ENCODE measurements at regions not wholly inside any gene's neighbourhood (a gene's known extent, or its start where the extent isn't known, plus 50 kb on each side); places are given as distances from the start of the nearest gene placed in this dataset.
"Not testable (repeated sequence)": the region's sequence is repeated elsewhere in the genome, so short reads cannot be mapped to it uniquely, and the experiment has no call there.

DNA sequence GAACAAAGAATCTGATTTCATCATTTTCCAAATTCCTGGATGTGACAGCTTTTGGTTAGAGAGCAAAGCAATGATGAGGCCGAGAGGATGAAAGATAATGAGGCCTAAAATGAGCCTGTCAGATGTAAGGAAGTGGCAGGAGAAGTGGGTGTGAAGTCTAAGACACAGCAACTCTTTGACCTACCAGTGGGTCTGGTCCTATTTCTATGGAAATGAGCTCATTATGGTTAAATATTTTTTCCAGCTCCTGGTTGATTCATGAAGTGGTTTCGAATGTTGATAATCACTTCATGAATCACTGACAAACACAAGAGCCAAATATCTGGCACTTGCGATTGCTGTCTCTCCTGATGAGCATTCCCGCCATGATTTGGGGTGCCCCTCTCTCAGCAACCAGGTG lies 273.3 kb upstream of the CDH5 start:
- DNase-seq (ENCODE audit: insufficient read length, low spot score) (no peak), FAIRE-seq (no peak)
- no peak for TF ChIP-seq POLR2AphosphoS5 (IDR thresholded peaks at IDR 0.05; ENCODE audit: low read depth, low read length)
- TF ChIP-seq PAX5 (IDR thresholded peaks at IDR 0.05; ENCODE audit: insufficient read depth, low read length, severe bottlenecking): no peak
- TF ChIP-seq SPI1 (IDR thresholded peaks at IDR 0.05; ENCODE audit: low read depth, low read length): no peak

DNA sequence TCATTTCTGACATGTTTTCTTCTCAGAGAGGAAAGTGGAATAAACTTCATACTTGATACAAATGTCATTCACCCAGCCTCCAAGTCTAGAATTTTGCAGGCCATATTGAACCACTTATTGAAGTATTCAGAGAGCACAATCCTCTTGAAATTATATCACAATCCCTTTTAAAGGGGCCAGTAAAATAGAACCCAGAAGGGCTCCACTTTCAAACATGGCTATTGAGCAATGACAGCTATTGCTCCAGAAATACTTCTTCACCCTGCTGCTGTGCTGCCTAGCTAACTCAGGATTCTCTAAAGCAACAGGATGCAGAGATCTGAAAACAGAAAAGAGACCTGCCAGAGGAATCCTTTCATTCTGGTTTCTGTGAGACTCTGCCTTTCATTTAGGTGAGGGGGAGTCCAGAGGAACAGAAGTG lies 275.0 kb upstream of the CDH5 start:
- DNase-seq (ENCODE audit: insufficient read length, low spot score) (no peak), FAIRE-seq (no peak)
- no peak for TF ChIP-seq POU2F2 (IDR thresholded peaks at IDR 0.05; ENCODE audit: low read depth, low read length)
- no peak for TF ChIP-seq TAF1 (IDR thresholded peaks at IDR 0.05; ENCODE audit: low read depth, low read length)
- TF ChIP-seq POLR2AphosphoS5 (IDR thresholded peaks at IDR 0.05; ENCODE audit: low read depth, low read length): no peak
- TF ChIP-seq PAX5 (IDR thresholded peaks at IDR 0.05; ENCODE audit: insufficient read depth, low read length, severe bottlenecking): no peak
- no peak for TF ChIP-seq POLR2A (IDR thresholded peaks at IDR 0.05; ENCODE audit: low read depth, low read length)
- no peak for TF ChIP-seq SPI1 (IDR thresholded peaks at IDR 0.05; ENCODE audit: low read depth, low read length)

DNA sequence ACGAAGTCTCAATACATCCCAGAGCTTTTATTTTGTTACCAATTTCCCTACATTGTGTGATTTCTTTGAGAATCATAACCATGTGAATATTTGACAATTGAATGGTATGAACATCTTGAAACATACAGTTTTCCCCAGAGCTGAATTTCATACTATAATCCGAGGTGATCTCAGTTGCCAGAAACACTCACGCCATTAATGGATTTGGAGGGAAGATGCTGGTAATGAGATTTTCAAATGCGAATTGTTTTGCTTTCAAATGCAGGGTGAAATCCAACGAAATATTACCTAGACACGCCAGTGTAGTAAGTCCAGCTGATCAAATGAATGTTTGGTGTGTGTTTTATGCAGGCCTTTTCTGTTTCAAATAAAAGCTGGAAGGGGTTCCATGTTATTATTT lies 277.8 kb upstream of the CDH5 start:
- FAIRE-seq: no peak

DNA sequence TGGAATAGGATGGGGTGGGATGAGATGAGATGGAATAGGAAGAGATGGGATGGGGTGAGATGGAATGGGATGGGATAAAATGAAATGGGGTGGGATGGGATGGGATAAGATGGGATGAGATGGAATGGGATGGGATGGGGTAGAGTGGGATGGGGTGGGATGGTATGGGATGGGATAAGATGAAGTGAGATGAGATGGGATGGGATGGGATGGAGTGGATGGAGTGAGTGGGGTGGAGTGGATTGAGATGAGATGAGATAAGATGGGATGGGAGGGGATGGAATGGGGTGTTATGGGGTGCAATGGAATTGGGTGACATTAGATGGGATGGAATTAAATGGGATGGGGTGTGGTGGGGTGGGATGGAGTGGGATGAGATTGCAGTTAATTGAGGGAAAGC lies 279.2 kb upstream of the CDH5 start:
- FAIRE-seq (no peak), DNase-seq (ENCODE audit: insufficient read length, low spot score) (no peak)
- TF ChIP-seq PAX5 (IDR thresholded peaks at IDR 0.05; ENCODE audit: insufficient read depth, low read length, severe bottlenecking) (no peak), TAF1 (IDR thresholded peaks at IDR 0.05; ENCODE audit: low read depth, low read length) (no peak), POU2F2 (IDR thresholded peaks at IDR 0.05; ENCODE audit: low read depth, low read length) (no peak), POLR2AphosphoS5 (IDR thresholded peaks at IDR 0.05; ENCODE audit: low read depth, low read length) (no peak), SPI1 (IDR thresholded peaks at IDR 0.05; ENCODE audit: low read depth, low read length) (no peak), POLR2A (IDR thresholded peaks at IDR 0.05; ENCODE audit: low read depth, low read length) (no peak)

More for the DNA sequence above, 277.8 kb upstream of the CDH5 start:
- DNase-seq (ENCODE audit: insufficient read length, low spot score): no peak
- TF ChIP-seq TAF1 (IDR thresholded peaks at IDR 0.05; ENCODE audit: low read depth, low read length): no peak
- no peak for TF ChIP-seq POLR2AphosphoS5 (IDR thresholded peaks at IDR 0.05; ENCODE audit: low read depth, low read length)
- no peak for TF ChIP-seq POU2F2 (IDR thresholded peaks at IDR 0.05; ENCODE audit: low read depth, low read length)
- no peak for TF ChIP-seq POLR2A (IDR thresholded peaks at IDR 0.05; ENCODE audit: low read depth, low read length)
- no peak for TF ChIP-seq PAX5 (IDR thresholded peaks at IDR 0.05; ENCODE audit: insufficient read depth, low read length, severe bottlenecking)
- TF ChIP-seq SPI1 (IDR thresholded peaks at IDR 0.05; ENCODE audit: low read depth, low read length): no peak

DNA sequence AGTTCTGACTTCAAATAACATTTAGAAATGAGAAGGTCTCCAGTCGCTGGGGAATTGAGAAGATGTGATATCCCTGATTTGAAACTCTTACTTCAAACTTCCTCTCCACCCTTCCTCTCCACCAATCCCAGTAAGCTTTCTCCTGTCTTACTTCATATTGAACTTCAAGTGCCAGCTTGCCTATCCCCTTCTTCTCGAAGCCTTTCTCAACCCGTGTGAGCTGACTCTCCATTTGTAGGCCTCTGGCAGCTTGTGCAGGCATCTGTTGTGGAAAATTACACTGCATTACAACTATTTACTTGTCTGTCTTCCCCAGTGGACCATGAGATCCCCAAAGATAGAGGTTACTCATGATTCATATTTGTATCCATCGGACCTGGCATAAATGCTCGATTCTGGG lies 280.8 kb upstream of the CDH5 start:
- TF ChIP-seq POLR2A (IDR thresholded peaks at IDR 0.05; ENCODE audit: low read depth, low read length) (no peak), SPI1 (IDR thresholded peaks at IDR 0.05; ENCODE audit: low read depth, low read length) (no peak), POU2F2 (IDR thresholded peaks at IDR 0.05; ENCODE audit: low read depth, low read length) (no peak)
- DNase-seq (ENCODE audit: insufficient read length, low spot score): no peak
- FAIRE-seq: no peak

DNA sequence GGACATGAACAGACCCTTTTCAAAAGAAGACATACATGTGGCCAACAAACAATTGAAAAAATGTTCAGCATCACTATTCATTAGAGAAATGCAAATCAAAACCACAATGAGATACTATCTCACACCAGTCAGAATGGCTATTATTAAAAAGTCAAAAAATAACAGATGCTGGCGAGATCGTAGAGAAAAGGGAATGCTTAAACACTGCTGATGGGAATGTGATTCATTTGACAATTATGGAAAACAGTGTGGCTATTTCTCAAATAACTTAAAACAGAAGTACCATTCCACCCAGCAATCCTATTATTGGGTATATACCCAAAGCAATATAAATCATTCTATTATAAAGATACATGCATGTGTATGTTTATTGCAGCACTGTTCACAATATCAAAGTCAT lies 281.8 kb upstream of the CDH5 start:
- FAIRE-seq; DNase-seq (ENCODE audit: insufficient read length, low spot score): not testable (repeated sequence)

DNA sequence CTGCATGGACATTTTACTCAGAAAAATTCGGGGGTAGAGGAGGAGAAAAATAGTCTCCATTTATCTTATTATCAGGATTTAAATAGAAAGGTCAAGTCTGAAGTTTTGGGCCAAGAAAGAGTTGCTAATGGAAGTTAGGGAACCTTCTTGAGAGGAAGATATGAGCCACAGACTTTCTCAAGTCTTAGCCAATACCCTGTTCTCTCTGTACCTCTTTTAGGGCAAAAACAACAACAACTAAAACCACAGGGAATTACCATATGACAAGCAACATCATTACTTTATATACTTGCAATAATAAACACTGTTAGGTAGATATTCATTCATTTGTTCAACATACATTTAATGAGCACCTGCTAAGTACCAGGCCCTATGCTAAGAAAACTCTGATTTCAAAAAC lies 282.2 kb upstream of the CDH5 start:
- DNase-seq (ENCODE audit: insufficient read length, low spot score) (no peak), FAIRE-seq (no peak)
- TF ChIP-seq TAF1 (IDR thresholded peaks at IDR 0.05; ENCODE audit: low read depth, low read length): no peak
- no peak for TF ChIP-seq PAX5 (IDR thresholded peaks at IDR 0.05; ENCODE audit: insufficient read depth, low read length, severe bottlenecking)

DNA sequence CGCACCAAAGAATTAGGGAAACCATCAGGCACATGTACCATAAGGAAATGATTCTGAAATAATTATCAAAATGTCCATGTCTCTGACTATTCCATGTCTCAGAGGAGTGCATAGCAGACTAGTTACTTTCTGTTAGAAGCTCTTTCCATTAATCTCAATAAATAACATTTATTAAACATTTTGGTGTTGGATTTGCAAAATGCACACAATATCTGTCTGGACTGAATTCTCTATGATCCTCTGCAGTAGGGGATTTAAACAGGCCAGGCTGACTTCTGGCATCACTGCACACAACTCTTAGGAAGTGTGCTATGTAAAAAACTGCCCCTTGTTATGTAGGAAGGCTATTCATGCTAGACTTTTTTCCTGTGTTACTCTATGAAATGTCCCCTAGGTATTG lies 283.3 kb upstream of the CDH5 start:
- DNase-seq (ENCODE audit: insufficient read length, low spot score) (no peak), FAIRE-seq (no peak)
- no peak for TF ChIP-seq SPI1 (IDR thresholded peaks at IDR 0.05; ENCODE audit: low read depth, low read length)
- no peak for TF ChIP-seq POLR2AphosphoS5 (IDR thresholded peaks at IDR 0.05; ENCODE audit: low read depth, low read length)
- TF ChIP-seq PAX5 (IDR thresholded peaks at IDR 0.05; ENCODE audit: insufficient read depth, low read length, severe bottlenecking): no peak
- TF ChIP-seq TAF1 (IDR thresholded peaks at IDR 0.05; ENCODE audit: low read depth, low read length): no peak
- no peak for TF ChIP-seq POLR2A (IDR thresholded peaks at IDR 0.05; ENCODE audit: low read depth, low read length)
- no peak for TF ChIP-seq POU2F2 (IDR thresholded peaks at IDR 0.05; ENCODE audit: low read depth, low read length)

DNA sequence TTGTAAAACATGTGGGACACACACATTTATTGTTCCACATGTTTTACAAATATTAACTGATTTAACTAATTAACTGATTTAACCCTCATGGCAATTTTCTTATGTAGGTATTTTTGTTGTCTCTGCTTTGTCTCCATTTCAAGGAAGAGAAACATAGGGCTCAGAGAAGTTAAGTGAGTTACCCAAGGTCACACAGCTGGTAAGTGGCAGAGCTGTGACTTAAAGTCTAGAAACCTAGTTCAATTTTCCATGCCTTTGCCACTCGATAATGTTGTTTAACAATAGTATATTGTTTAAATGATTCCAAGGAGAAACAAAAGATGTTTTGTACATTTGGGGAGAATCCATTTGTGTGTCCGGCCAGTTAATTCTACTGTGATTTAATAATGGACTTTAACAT lies 284.1 kb upstream of the CDH5 start:
- FAIRE-seq (no peak), DNase-seq (ENCODE audit: insufficient read length, low spot score) (no peak)
- TF ChIP-seq SPI1 (IDR thresholded peaks at IDR 0.05; ENCODE audit: low read depth, low read length): no peak
- TF ChIP-seq TAF1 (IDR thresholded peaks at IDR 0.05; ENCODE audit: low read depth, low read length): no peak
- no peak for TF ChIP-seq POLR2A (IDR thresholded peaks at IDR 0.05; ENCODE audit: low read depth, low read length)
- no peak for TF ChIP-seq POLR2AphosphoS5 (IDR thresholded peaks at IDR 0.05; ENCODE audit: low read depth, low read length)
- no peak for TF ChIP-seq PAX5 (IDR thresholded peaks at IDR 0.05; ENCODE audit: insufficient read depth, low read length, severe bottlenecking)
- no peak for TF ChIP-seq POU2F2 (IDR thresholded peaks at IDR 0.05; ENCODE audit: low read depth, low read length)

DNA sequence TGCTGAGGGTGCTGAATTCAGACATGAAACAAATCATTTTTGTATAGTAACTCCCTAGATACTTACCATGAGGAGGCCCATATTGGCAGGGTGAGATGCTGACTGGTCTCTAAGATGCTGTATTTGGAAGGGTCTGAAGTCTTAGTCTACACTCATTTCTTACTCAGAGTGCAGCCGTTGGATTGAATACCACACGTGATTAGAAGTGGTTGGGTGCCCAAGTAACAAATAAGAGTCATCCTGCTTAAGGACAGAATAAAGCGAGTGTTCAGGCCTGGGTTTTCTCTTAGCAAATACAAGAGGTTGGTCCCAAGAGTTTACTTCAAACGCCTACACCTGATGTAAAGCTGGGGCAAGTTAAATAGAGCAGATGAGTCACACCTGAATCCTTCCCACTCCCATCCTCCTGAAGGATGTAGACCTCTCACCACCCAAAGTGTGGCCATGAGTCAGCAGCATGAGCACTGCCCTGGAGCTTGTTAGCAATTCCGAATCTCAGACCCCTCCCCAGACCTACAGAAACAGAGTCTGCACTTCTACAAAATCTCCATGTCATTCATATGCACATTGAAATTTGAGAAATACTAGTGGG lies 284.6 kb upstream of the CDH5 start:
- no peak for FAIRE-seq
- TF ChIP-seq TAF1 (IDR thresholded peaks at IDR 0.05; ENCODE audit: low read depth, low read length) (no peak), SPI1 (IDR thresholded peaks at IDR 0.05; ENCODE audit: low read depth, low read length) (no peak), PAX5 (IDR thresholded peaks at IDR 0.05; ENCODE audit: insufficient read depth, low read length, severe bottlenecking) (no peak)
- no peak for DNase-seq (ENCODE audit: insufficient read length, low spot score)

DNA sequence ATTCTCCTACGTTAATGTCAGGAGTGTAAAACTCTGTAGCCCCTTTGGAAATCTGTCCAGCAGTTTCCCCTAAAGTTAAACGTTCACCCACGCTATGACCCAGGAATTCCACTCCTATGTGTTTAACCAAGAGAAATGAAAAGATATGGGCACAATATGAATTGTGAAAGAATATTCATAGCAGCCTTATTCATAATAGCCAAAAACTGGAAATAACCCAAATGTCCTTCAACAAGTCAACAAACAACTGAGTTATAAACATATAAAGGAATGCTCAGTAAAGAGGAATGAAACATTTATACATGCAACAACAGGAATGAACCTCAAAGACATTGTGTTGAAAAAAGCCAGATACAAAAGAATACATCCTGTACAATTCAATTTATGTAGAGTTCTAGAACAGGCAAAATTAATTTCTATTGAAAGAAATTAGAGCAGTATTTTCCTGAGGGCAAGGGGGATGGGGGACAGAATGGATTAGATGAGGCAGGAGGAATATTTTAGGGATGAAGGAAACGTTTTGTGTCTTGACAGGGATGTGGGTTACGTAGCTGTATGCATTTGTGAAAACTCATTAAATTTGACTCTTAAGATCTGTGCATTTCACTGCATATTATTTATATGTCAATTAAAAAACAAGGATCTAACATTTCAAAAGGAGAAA lies 286.7 kb upstream of the CDH5 start:
- TF ChIP-seq TAF1 (IDR thresholded peaks at IDR 0.05; ENCODE audit: low read depth, low read length) (no peak), SPI1 (IDR thresholded peaks at IDR 0.05; ENCODE audit: low read depth, low read length) (no peak)
- FAIRE-seq (no peak), DNase-seq (ENCODE audit: insufficient read length, low spot score) (no peak)
